Testis (tissue), 2 donors: ENCODE measurements at regions not wholly inside any gene's neighbourhood (a gene's known extent, or its start where the extent isn't known, plus 50 kb on each side); places are given as distances from the start of the nearest gene placed in this dataset.

Experiments used
- DNase-seq: peaks from one replicate; pipeline ENCODE4 v3.0.0-alpha.2; 2019
- H3K27ac ChIP-seq, 2 donors: fragments of 200-600 bp; sonication (generic); one replicate each; pipeline ENCODE4 v1.5.1; 2019
- H3K27me3 ChIP-seq: fragments of 200-600 bp; sonication (generic); one replicate; pipeline ENCODE4 v1.5.1; 2019
- H3K36me3 ChIP-seq: fragments of 200-600 bp; sonication (generic); one replicate; pipeline ENCODE4 v1.5.1; 2017; ENCODE audit warnings: low read depth; ENCODE audit errors: missing control alignments
- H3K4me1 ChIP-seq: fragments of 200-600 bp; sonication (generic); one replicate; pipeline ENCODE4 v1.5.1; 2019
- H3K4me3 ChIP-seq, 2 donors: fragments of 200-600 bp; sonication (generic); one replicate each; pipeline ENCODE4 v1.5.1; 2017 to 2019
- H3K9me3 ChIP-seq: fragments of 200-600 bp; sonication (generic); one replicate; pipeline ENCODE4 v1.5.1; 2017
- POLR2A ChIP-seq: fragments of 450-650 bp; IDR thresholded peaks from one replicate; pipeline ENCODE4 v1.6.1; 2017; ENCODE audit warnings: antibody characterized with exemption, mild to moderate bottlenecking, moderate library complexity
- WGBS, 2 donors: methylation state at CpG; one replicate each; pipeline ENCODE4 v1.1.5; 2018; 5-methylcytosine and 5-hydroxymethylcytosine counted together
- intact Hi-C: fragments of 100-400 bp; cut with DNase I; formaldehyde crosslinking; loops from one replicate; pipeline ENCODE4 v1.15.1; 2023; ENCODE audit warnings: low total_unique reads
- TF ChIP-seq, protein P1 (sequence below), 3 experiments: fragments of 450-650 bp in 2 of 3; fragments of 200-600 bp in 1 of 3; sonication (generic) in 1 of 3; IDR thresholded peaks; one replicate each; pipeline ENCODE4 v1.5.1; 2016 to 2019; ENCODE audit warnings: antibody characterized with exemption in 3 of 3, mild to moderate bottlenecking in 2 of 3, moderate library complexity in 1 of 3

DNA sequence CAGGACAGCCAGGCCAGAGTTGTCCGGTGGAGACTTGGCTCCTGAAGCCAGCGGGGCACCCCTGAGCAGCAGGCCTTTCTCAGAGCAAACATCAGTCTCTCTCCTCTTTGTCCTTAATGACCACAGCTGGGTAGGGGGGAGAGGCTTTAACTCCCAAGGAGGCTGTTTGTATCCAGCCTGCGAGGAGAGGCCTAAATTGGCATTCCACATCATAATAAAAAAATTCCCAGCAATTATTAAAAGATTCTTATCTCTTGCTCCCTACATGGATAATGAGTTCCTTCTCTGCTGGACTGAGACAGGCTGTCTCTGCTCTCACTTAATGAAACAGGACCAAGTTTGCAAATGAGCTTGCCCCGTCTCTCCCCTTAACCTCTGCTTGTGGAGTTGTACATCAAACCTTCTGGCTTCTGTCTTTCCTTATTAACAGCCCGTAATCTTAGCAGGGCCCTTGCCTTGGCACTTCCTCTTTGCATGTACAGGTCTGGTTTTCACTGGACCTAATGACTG lies 838.2 kb downstream of the MAFB start:
- DNase-seq: no peak
- H3K27ac ChIP-seq: no peak overlapping the region
- WGBS, 2 donors: 62 to 65% methylated on average over 5 of the region's 5 CpGs
- H3K36me3 ChIP-seq: no peaks in the 10 kb centered on the region
- H3K27me3 ChIP-seq: no peaks in the 10 kb centered on the region
- peaks cover 11% of the 10 kb centered on the region for H3K4me1 ChIP-seq
- TF ChIP-seq POLR2A: no peak
- TF ChIP-seq, protein P1, sequence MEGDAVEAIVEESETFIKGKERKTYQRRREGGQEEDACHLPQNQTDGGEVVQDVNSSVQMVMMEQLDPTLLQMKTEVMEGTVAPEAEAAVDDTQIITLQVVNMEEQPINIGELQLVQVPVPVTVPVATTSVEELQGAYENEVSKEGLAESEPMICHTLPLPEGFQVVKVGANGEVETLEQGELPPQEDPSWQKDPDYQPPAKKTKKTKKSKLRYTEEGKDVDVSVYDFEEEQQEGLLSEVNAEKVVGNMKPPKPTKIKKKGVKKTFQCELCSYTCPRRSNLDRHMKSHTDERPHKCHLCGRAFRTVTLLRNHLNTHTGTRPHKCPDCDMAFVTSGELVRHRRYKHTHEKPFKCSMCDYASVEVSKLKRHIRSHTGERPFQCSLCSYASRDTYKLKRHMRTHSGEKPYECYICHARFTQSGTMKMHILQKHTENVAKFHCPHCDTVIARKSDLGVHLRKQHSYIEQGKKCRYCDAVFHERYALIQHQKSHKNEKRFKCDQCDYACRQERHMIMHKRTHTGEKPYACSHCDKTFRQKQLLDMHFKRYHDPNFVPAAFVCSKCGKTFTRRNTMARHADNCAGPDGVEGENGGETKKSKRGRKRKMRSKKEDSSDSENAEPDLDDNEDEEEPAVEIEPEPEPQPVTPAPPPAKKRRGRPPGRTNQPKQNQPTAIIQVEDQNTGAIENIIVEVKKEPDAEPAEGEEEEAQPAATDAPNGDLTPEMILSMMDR (IDR thresholded peaks at IDR 0.05): no peak
- no peaks in the 10 kb centered on the region for H3K9me3 ChIP-seq
- no peak overlapping the region for H3K4me3 ChIP-seq
- intact Hi-C loops: no loop called here

DNA sequence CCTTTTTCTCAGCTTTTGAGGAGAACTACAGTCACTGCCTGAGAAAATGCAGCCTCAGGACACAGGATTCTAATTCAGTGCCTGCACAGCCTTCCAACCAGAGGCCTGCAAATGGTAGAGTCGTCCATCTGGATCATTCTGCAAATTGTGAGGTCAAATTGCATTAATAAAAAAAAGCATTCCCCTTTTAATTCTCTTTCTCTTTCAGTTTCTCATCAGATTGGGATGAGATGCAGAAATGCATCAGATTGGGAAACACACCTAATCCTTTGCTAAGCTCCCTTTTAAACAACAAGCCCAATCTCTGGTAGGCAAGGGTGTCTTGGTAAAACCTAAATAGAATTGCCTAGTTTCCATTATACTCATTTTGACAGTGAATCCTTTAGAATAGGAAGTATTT lies 838.8 kb downstream of the MAFB start:
- H3K27ac ChIP-seq: no peak overlapping the region
- DNase-seq: no peak
- no peaks in the 10 kb centered on the region for H3K9me3 ChIP-seq
- no peaks in the 10 kb centered on the region for H3K27me3 ChIP-seq
- no peak overlapping the region for H3K4me3 ChIP-seq
- 33 to 38% methylated on average over 1 of the region's 1 CpG for WGBS, 2 donors
- TF ChIP-seq POLR2A: no peak
- TF ChIP-seq, protein P1 (IDR thresholded peaks at IDR 0.05): no peak
- H3K36me3 ChIP-seq: no peaks in the 10 kb centered on the region
- intact Hi-C loops: no loop called here
- peaks cover 11% of the 10 kb centered on the region for H3K4me1 ChIP-seq

GRCh38 chr20:39849664-39850063 lies 839.4 kb downstream of the MAFB start:
- no peak overlapping the region for H3K4me3 ChIP-seq
- no peak overlapping the region for H3K27ac ChIP-seq
- H3K36me3 ChIP-seq: no peaks in the 10 kb centered on the region
- H3K9me3 ChIP-seq: no peaks in the 10 kb centered on the region
- H3K27me3 ChIP-seq: no peaks in the 10 kb centered on the region
- 20 to 40% methylated on average over 1 to 9 of the region's 9 CpGs for WGBS, 2 donors
- TF ChIP-seq POLR2A: no peak
- TF ChIP-seq, protein P1 (IDR thresholded peaks at IDR 0.05): no peak
- intact Hi-C loops: no loop called here
- H3K4me1 ChIP-seq: peaks cover 11% of the 10 kb centered on the region
- DNase-seq: peak; percentile 89

- H3K27ac ChIP-seq: no peak overlapping the region
- H3K9me3 ChIP-seq: no peaks in the 10 kb centered on the region
- WGBS, 2 donors: 81 to 85% methylated on average over 5 of the region's 5 CpGs
- TF ChIP-seq, protein P1 (IDR thresholded peaks at IDR 0.05): no peak
- no peak for TF ChIP-seq POLR2A
- intact Hi-C loops: no loop called here
- no peak for DNase-seq
- no peaks in the 10 kb centered on the region for H3K36me3 ChIP-seq
- H3K4me1 ChIP-seq: peaks cover 11% of the 10 kb centered on the region
- H3K27me3 ChIP-seq: no peaks in the 10 kb centered on the region
- H3K4me3 ChIP-seq: no peak overlapping the region
These were observed 839.9 kb downstream of the MAFB start for GRCh38 chr20:39849171-39849570.

DNA sequence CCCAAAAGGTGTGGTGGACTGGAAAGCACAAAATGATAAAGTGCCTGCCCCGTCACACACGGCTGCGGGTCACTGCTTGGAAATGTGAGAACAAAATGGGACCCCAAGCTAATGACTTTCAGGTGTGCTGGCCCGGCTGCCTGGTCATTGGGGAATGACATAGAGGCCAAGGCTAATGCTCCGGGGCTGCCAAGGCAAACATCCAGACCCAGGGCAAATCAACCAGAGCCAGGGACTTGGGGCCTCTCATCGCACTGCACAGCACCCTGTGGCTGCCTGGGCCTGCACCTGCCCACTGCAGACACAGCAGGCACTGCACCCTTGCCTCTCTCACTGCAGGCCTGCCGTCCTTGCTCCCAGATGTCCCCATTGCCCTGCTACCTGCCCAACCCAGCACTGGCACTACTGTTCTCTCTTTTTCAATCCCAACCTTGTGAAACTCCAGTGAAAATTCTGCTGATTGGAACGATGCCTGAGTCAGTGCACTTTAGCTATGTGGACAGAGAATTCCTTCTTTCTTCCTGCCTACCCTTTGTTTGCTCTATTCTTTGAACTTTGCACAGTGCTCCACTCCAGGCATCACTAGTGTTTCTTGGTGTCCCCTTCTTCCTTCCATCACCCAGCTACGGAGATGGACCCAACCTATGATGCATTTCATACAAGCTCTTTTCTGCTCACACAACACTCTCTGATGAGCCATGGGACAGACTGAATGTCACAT lies 849.5 kb downstream of the MAFB start:
- DNase-seq: no peak
- WGBS, 2 donors: 57 to 78% methylated on average over 7 to 9 of the region's 9 CpGs
- intact Hi-C loops: no loop called here

More for the DNA sequence above, 849.5 kb downstream of the MAFB start:
- Histone ChIP-seq H3K4me1 (no peaks in the 10 kb centered on the region), H3K27ac (no peak overlapping the region), H3K4me3 (no peak overlapping the region), H3K9me3 (no peaks in the 10 kb centered on the region), H3K36me3 (no peaks in the 10 kb centered on the region), H3K27me3 (no peaks in the 10 kb centered on the region)
- TF ChIP-seq, protein P1 (IDR thresholded peaks at IDR 0.05): no peak
- no peak for TF ChIP-seq POLR2A
